ENCODE measurements at regions not wholly inside any gene's neighbourhood (a gene's known extent, or its start where the extent isn't known, plus 50 kb on each side); places are given as distances from the start of the nearest gene placed in this dataset.

DNA sequence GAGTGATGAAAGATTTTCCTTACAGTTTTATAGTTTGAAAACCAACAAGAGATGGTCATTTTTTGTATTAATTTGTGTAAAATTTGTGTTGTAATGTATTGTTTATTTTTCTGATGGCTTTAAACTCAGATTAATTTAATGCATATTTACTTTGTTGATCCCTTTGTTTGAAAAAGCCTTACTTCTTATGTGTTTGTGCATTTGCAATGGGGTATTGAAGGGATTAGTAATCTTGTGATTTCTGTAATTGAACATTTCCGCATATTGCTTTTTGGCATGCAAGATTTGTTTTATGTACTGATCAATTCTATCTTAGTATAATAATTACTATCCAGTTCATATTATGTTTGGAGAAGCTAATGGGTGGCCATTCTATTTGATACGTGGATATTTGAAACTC is 98.4 kb upstream of the ROBO1 start:
- TF ChIP-seq POLR2A (IDR thresholded peaks at IDR 0.05), result no peak
- TF ChIP-seq, protein P1, sequence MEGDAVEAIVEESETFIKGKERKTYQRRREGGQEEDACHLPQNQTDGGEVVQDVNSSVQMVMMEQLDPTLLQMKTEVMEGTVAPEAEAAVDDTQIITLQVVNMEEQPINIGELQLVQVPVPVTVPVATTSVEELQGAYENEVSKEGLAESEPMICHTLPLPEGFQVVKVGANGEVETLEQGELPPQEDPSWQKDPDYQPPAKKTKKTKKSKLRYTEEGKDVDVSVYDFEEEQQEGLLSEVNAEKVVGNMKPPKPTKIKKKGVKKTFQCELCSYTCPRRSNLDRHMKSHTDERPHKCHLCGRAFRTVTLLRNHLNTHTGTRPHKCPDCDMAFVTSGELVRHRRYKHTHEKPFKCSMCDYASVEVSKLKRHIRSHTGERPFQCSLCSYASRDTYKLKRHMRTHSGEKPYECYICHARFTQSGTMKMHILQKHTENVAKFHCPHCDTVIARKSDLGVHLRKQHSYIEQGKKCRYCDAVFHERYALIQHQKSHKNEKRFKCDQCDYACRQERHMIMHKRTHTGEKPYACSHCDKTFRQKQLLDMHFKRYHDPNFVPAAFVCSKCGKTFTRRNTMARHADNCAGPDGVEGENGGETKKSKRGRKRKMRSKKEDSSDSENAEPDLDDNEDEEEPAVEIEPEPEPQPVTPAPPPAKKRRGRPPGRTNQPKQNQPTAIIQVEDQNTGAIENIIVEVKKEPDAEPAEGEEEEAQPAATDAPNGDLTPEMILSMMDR (IDR thresholded peaks at IDR 0.05), result no peak

Measured in heart left ventricle (tissue), 13 donors.